ENCODE measurements at regions not wholly inside any gene's neighbourhood (a gene's known extent, or its start where the extent isn't known, plus 50 kb on each side); places are given as distances from the start of the nearest gene placed in this dataset.

DNA sequence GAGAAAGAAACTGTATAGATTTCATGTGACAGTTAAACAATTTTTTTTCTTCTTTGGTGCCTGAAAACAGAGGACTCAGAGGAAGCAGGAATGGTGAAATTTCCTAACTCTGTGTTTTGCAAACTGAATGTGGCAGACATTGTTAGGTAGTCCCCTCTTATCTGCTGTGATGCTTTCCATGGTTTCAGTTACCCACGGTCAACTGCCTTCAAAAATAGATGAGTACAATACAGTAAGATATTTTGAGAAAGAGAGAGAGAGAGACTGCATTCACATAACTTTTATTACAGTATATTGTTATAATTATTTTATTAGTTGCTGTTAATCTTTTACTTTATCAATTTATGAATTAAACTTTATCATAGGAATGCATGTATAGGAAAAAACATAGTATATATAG is 627.2 kb downstream of the CCDC171 start:
- TF ChIP-seq, protein P1, sequence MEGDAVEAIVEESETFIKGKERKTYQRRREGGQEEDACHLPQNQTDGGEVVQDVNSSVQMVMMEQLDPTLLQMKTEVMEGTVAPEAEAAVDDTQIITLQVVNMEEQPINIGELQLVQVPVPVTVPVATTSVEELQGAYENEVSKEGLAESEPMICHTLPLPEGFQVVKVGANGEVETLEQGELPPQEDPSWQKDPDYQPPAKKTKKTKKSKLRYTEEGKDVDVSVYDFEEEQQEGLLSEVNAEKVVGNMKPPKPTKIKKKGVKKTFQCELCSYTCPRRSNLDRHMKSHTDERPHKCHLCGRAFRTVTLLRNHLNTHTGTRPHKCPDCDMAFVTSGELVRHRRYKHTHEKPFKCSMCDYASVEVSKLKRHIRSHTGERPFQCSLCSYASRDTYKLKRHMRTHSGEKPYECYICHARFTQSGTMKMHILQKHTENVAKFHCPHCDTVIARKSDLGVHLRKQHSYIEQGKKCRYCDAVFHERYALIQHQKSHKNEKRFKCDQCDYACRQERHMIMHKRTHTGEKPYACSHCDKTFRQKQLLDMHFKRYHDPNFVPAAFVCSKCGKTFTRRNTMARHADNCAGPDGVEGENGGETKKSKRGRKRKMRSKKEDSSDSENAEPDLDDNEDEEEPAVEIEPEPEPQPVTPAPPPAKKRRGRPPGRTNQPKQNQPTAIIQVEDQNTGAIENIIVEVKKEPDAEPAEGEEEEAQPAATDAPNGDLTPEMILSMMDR (IDR thresholded peaks at IDR 0.05 in 2 of 3, conservative IDR thresholded peaks at IDR 0.05 in 1 of 3; ENCODE audit: borderline replicate concordance in 1 of 3, insufficient read depth in 1 of 3, low read depth in 2 of 3, low read length in 2 of 3): no peak
- TF ChIP-seq, protein P2, sequence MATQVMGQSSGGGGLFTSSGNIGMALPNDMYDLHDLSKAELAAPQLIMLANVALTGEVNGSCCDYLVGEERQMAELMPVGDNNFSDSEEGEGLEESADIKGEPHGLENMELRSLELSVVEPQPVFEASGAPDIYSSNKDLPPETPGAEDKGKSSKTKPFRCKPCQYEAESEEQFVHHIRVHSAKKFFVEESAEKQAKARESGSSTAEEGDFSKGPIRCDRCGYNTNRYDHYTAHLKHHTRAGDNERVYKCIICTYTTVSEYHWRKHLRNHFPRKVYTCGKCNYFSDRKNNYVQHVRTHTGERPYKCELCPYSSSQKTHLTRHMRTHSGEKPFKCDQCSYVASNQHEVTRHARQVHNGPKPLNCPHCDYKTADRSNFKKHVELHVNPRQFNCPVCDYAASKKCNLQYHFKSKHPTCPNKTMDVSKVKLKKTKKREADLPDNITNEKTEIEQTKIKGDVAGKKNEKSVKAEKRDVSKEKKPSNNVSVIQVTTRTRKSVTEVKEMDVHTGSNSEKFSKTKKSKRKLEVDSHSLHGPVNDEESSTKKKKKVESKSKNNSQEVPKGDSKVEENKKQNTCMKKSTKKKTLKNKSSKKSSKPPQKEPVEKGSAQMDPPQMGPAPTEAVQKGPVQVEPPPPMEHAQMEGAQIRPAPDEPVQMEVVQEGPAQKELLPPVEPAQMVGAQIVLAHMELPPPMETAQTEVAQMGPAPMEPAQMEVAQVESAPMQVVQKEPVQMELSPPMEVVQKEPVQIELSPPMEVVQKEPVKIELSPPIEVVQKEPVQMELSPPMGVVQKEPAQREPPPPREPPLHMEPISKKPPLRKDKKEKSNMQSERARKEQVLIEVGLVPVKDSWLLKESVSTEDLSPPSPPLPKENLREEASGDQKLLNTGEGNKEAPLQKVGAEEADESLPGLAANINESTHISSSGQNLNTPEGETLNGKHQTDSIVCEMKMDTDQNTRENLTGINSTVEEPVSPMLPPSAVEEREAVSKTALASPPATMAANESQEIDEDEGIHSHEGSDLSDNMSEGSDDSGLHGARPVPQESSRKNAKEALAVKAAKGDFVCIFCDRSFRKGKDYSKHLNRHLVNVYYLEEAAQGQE (IDR thresholded peaks at IDR 0.05; ENCODE audit: low read depth): no peak
- TF ChIP-seq POLR2A (IDR thresholded peaks at IDR 0.05; ENCODE audit: borderline replicate concordance, extremely low read depth, insufficient read depth, insufficient read length) (no peak), ZNF274 (IDR thresholded peaks at IDR 0.05; ENCODE audit: low read depth, low read length) (no peak), EZH2 (IDR thresholded peaks at IDR 0.05) (no peak), EZH2phosphoT487 (IDR thresholded peaks at IDR 0.05; ENCODE audit: borderline replicate concordance) (no peak), SIN3A (IDR thresholded peaks at IDR 0.05; ENCODE audit: low read depth) (no peak), ZFX (IDR thresholded peaks at IDR 0.05) (no peak)
- TF ChIP-seq, protein P3, sequence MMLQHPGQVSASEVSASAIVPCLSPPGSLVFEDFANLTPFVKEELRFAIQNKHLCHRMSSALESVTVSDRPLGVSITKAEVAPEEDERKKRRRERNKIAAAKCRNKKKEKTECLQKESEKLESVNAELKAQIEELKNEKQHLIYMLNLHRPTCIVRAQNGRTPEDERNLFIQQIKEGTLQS (IDR thresholded peaks at IDR 0.05): no peak
